IMR-90 (cell line): ENCODE measurements at regions not wholly inside any gene's neighbourhood (a gene's known extent, or its start where the extent isn't known, plus 50 kb on each side); places are given as distances from the start of the nearest gene placed in this dataset.

Source experiments
- ATAC-seq: fragments of 200-7000 bp; cut with Tn5 transposase; 2 replicates; pipeline ENCODE4 v1.9.1; 2020; ENCODE audit warnings: low read depth, mild to moderate bottlenecking, moderate library complexity
- BruUV-seq: library from RNA; stranded (reverse); fragments of 400-500 nt; replicated peaks from 2 replicates; lab custom pipeline; 2021; lab: Mats Ljungman, UMichigan
- CTCF ChIA-PET: fragments of 300-600 bp; formaldehyde crosslinking; extraction: SDS; loops from one replicate; lab custom pipeline; 2021; ENCODE audit warnings: antibody characterized with exemption; lab: Yijun Ruan, JAX
- POLR2A ChIA-PET: fragments of 300-600 bp; sonication (Branson Sonifier 250); formaldehyde crosslinking; loops from one replicate; lab custom pipeline; 2022; ENCODE audit warnings: antibody characterized with exemption; ENCODE audit not compliant: unreplicated experiment; lab: Charles Lee
- DNase-seq: peaks from one replicate; pipeline ENCODE4 v3.0.0; 2013
- H2AFZ ChIP-seq: replicated peaks from 2 replicates; pipeline ENCODE3; 2013; ENCODE audit warnings: low read length, mild to moderate bottlenecking; ENCODE audit not compliant: poor library complexity
- H2AK5ac ChIP-seq: 2 replicates; pipeline ENCODE4 v1.6.1; 2013; ENCODE audit warnings: low read depth, low read length, inconsistent platforms
- H2AK9ac ChIP-seq: replicated peaks from 2 replicates; pipeline ENCODE3; 2013; ENCODE audit warnings: mild to moderate bottlenecking, low read depth, low read length, moderate library complexity; ENCODE audit not compliant: poor library complexity
- H2BK120ac ChIP-seq: 2 replicates; pipeline ENCODE4 v1.6.1; 2013; ENCODE audit warnings: low read depth, low read length, inconsistent platforms
- H2BK15ac ChIP-seq: 3 replicates; pipeline ENCODE4 v1.6.1; 2013; ENCODE audit warnings: low read depth, low read length, inconsistent platforms
- H2BK20ac ChIP-seq: 2 replicates; pipeline ENCODE4 v1.6.1; 2013; ENCODE audit warnings: low read depth, mild to moderate bottlenecking, inconsistent platforms, low read length, moderate library complexity
- H2BK5ac ChIP-seq: 2 replicates; pipeline ENCODE4 v1.6.1; 2013; ENCODE audit warnings: mild to moderate bottlenecking, low read depth, low read length, inconsistent platforms; ENCODE audit not compliant: poor library complexity, severe bottlenecking
- H3K14ac ChIP-seq: replicated peaks from 2 replicates; pipeline ENCODE4 v1.6.1; 2013; ENCODE audit warnings: low read depth, low read length, inconsistent platforms
- H3K18ac ChIP-seq: 2 replicates; pipeline ENCODE4 v1.6.1; 2013; ENCODE audit warnings: low read depth, low read length, control low read depth
- H3K23ac ChIP-seq: 2 replicates; pipeline ENCODE4 v1.6.1; 2013; ENCODE audit warnings: low read depth, low read length, inconsistent platforms
- H3K27ac ChIP-seq: 2 replicates; pipeline ENCODE4 v1.5.1; 2013; ENCODE audit warnings: mild to moderate bottlenecking, control low read depth, low read length; ENCODE audit not compliant: insufficient read depth
- H3K27me3 ChIP-seq: 2 replicates; pipeline ENCODE4 v1.6.1; 2013; ENCODE audit warnings: low read length; ENCODE audit not compliant: control insufficient read depth, insufficient read depth
- H3K36me3 ChIP-seq: 2 replicates; pipeline ENCODE4 v1.6.1; 2013; ENCODE audit warnings: low read length, mixed read lengths; ENCODE audit not compliant: control insufficient read depth, insufficient read depth
- H3K4ac ChIP-seq: 2 replicates; pipeline ENCODE4 v1.6.1; 2013; ENCODE audit warnings: low read depth, low read length, inconsistent platforms
- H3K4me1 ChIP-seq: 2 replicates; pipeline ENCODE4 v1.6.1; 2013; ENCODE audit warnings: low read length, mixed read lengths; ENCODE audit not compliant: control insufficient read depth, insufficient read depth
- H3K4me2 ChIP-seq: 2 replicates; pipeline ENCODE4 v1.6.1; 2013; ENCODE audit warnings: low read depth, mild to moderate bottlenecking, control low read depth, low read length, moderate library complexity
- H3K4me3 ChIP-seq: 2 replicates; pipeline ENCODE4 v1.5.1; 2013; ENCODE audit warnings: low read depth, mild to moderate bottlenecking, control low read depth, low read length, moderate library complexity; ENCODE audit not compliant: insufficient read depth
- H3K56ac ChIP-seq: 2 replicates; pipeline ENCODE4 v1.6.1; 2013; ENCODE audit warnings: low read length, inconsistent platforms; ENCODE audit not compliant: insufficient read depth; ENCODE audit errors: extremely low read depth
- H3K79me1 ChIP-seq, 2 experiments: 2 replicates each; pipeline ENCODE4 v1.6.1; 2013; ENCODE audit warnings: low read length in 2 of 2, inconsistent platforms in 1 of 2, low read depth in 1 of 2
- H3K9ac ChIP-seq: 2 replicates; pipeline ENCODE4 v1.6.1; 2013; ENCODE audit warnings: low read depth, low read length, control low read depth
- H3K9me1 ChIP-seq: 2 replicates; pipeline ENCODE4 v1.6.1; 2013; ENCODE audit warnings: low read length, inconsistent platforms; ENCODE audit not compliant: insufficient read depth
- H3K9me3 ChIP-seq: 2 replicates; pipeline ENCODE4 v1.6.1; 2013; ENCODE audit warnings: low read length; ENCODE audit not compliant: control insufficient read depth, insufficient read depth
- H4K20me1 ChIP-seq: 2 replicates; pipeline ENCODE4 v1.6.1; 2013; ENCODE audit warnings: low read length, inconsistent platforms; ENCODE audit not compliant: insufficient read depth
- H4K5ac ChIP-seq: 2 replicates; pipeline ENCODE4 v1.6.1; 2013; ENCODE audit warnings: mild to moderate bottlenecking, low read depth, low read length, control low read depth
- H4K8ac ChIP-seq, 2 experiments: 2 replicates each; pipeline ENCODE4 v1.6.1; 2013; ENCODE audit warnings: low read depth in 2 of 2, low read length in 2 of 2, control low read depth in 1 of 2, inconsistent platforms in 1 of 2
- H4K91ac ChIP-seq: 2 replicates; pipeline ENCODE4 v1.6.1; 2013; ENCODE audit warnings: low read depth, low read length, inconsistent platforms; ENCODE audit not compliant: insufficient read depth
- MAZ ChIP-seq: IDR thresholded peaks from 2 replicates; pipeline ENCODE4 v1.6.1; 2012; ENCODE audit warnings: low read depth, mild to moderate bottlenecking, low read length, improper control_type of control experiment, moderate library complexity, borderline replicate concordance
- POLR2A ChIP-seq: IDR thresholded peaks from 2 replicates; pipeline ENCODE4 v1.6.1; 2012; ENCODE audit warnings: mild to moderate bottlenecking, low read depth, low read length
- RCOR1 ChIP-seq: IDR thresholded peaks from 2 replicates; pipeline ENCODE4 v1.6.1; 2012; ENCODE audit warnings: mild to moderate bottlenecking, low read length, improper control_type of control experiment; ENCODE audit not compliant: insufficient replicate concordance
- SMC3 ChIP-seq: fragments of 150-350 bp; IDR thresholded peaks from 2 replicates; pipeline ENCODE4 v1.6.1; 2016; ENCODE audit warnings: low read depth, mild to moderate bottlenecking, antibody characterized with exemption, low read length, moderate library complexity
- USF2 ChIP-seq: fragments of 150-350 bp; IDR thresholded peaks from 2 replicates; pipeline ENCODE4 v1.6.1; 2017; ENCODE audit warnings: mild to moderate bottlenecking, antibody characterized with exemption, low read length, low read depth
- WGBS, 2 experiments: methylation state at CpG; one replicate each; pipeline versions ENCODE4 v1.1.5 to v1.1.7; 2013; ENCODE audit warnings: missing lambda C conversion rate in 2 of 2; ENCODE audit not compliant: insufficient read length in 1 of 2; ENCODE audit errors: extremely low coverage in 2 of 2; 5-methylcytosine and 5-hydroxymethylcytosine counted together
- dilution Hi-C: fragments of 300-500 bp; cut with HindIII; formaldehyde crosslinking; loops from one replicate; pipeline ENCODE4 v1.14.3; 2018; ENCODE audit warnings: low sequenced_read_pairs; ENCODE audit not compliant: unreplicated experiment
- in situ Hi-C: fragments of 300-500 bp; cut with MboI; formaldehyde crosslinking; loops from 3 replicates; pipeline ENCODE4 v1.14.3; 2019; ENCODE audit warnings: low sequenced_read_pairs, inconsistent platforms, mixed read lengths
- intact Hi-C: fragments of 100-400 bp; cut with micrococcal nuclease; formaldehyde crosslinking; loops from 2 replicates; pipeline ENCODE4 v1.10.0; 2022

- no CpG with 5 or more reads among the region's 1 CpG for WGBS, 2 experiments
- ChIA-PET CTCF (no interaction called here), POLR2A (no interaction called here)
- in situ Hi-C loops, result no loop called here
- dilution Hi-C loops, result no loop called here
- Histone ChIP-seq H3K4me3 (no peak overlapping the region), H3K18ac (peak overlapping the region; percentile 97; the same call in 1 of the 2 replicates), H3K4me1 (peaks cover 2% of the 10 kb centered on the region; the same call in 1 of the 2 replicates), H3K14ac (0 out of 2 replicates have a peak overlapping the region, but pooled peaks have one; percentile 3), H3K27me3 (no peaks in the 10 kb centered on the region), H3K9me3 (no peaks in the 10 kb centered on the region), H3K56ac (no peak overlapping the region), H2BK20ac (peak overlapping the region; percentile 75), H3K36me3 (no peaks in the 10 kb centered on the region), H2AK9ac (no peak overlapping the region), H3K4me2 (no peak overlapping the region), H4K5ac (peak overlapping the region; percentile 82; the same call in 1 of the 2 replicates), H3K9ac (no peak overlapping the region), H3K27ac (no peak overlapping the region; the same call in 1 of the 2 replicates), H2BK120ac (peak overlapping the region; percentile 65; the same call in 1 of the 2 replicates), H3K4ac (peak overlapping the region; percentile 15; the same call in 1 of the 2 replicates), H2BK5ac (peak overlapping the region; percentile 70), H4K91ac (no peak overlapping the region), H2AFZ (no peak overlapping the region), H3K9me1 (0 out of 2 replicates have a peak, but pooled peaks cover under 1% of the 10 kb centered on the region), H3K79me1 (no peaks in the 10 kb centered on the region), H4K20me1 (no peaks in the 10 kb centered on the region), H4K8ac (peak overlapping the region in 1 of 2 experiments; percentile 19; a peak in 1 of 4 replicates), H2BK15ac (peak overlapping the region; percentile 60; the same call in 1 of the 3 replicates), H2AK5ac (no peak overlapping the region), H3K23ac (no peak overlapping the region; the same call in 1 of the 2 replicates)
- BruUV-seq, result no TSS peak
- intact Hi-C loops, result no loop called here
- ATAC-seq, result no peak
- DNase-seq, result no peak
- TF ChIP-seq SMC3 (no peak), MAZ (no peak), POLR2A (no peak), USF2 (no peak), RCOR1 (no peak)
These were observed 423.4 kb upstream of the CCDC179 start for GRCh38 chr11:23283666-23284065.
